Hepatocyte (in vitro differentiated cells): ENCODE measurements at regions not wholly inside any gene's neighbourhood (a gene's known extent, or its start where the extent isn't known, plus 50 kb on each side); places are given as distances from the start of the nearest gene placed in this dataset.

Experiments used
- CTCF ChIP-seq: fragments of 200-600 bp; sonication (generic); IDR thresholded peaks from 2 replicates; pipeline ENCODE4 v1.5.1; 2016; ENCODE audit warnings: antibody characterized with exemption, mild to moderate bottlenecking; ENCODE audit not compliant: poor library complexity
- EZH2phosphoT487 ChIP-seq: fragments of 200-600 bp; sonication (generic); IDR thresholded peaks from one replicate; pipeline ENCODE4 v1.6.1; 2018; ENCODE audit warnings: antibody characterized with exemption, mild to moderate bottlenecking, low read depth, moderate library complexity; ENCODE audit not compliant: unreplicated experiment, severe bottlenecking

DNA sequence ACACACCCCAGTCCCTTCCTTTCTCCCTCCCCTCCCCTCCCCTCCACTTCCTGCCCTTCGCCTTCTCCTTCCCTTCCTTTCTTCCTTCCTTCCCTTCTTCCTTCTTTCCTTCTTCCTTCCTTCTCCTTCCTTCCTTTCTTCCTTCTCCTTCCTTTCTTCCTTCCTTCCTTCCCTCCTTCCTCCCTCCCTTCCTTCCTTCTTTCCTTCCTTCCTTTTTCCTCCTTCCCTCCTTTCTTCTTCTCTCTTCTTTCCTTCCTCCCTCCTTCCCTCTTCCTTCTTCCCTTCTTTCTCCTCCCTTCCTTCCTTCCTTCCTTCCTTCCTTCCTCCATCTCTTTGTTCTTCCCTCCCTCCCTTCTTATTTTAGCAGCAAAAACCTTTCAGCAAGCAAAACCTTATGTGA, 162.1 kb downstream of the EFNB1 start:
- TF ChIP-seq CTCF (no peak), EZH2phosphoT487 (no peak)
